ENCODE measurements at regions not wholly inside any gene's neighbourhood (a gene's known extent, or its start where the extent isn't known, plus 50 kb on each side); places are given as distances from the start of the nearest gene placed in this dataset.

GRCh38 chrX:7698248-7698647, 144.7 kb upstream of the VCX start:
- no peak for TF ChIP-seq CTCF (IDR thresholded peaks at IDR 0.05)
- no peak for TF ChIP-seq POLR2A (IDR thresholded peaks at IDR 0.05)
